ENCODE measurements at regions not wholly inside any gene's neighbourhood (a gene's known extent, or its start where the extent isn't known, plus 50 kb on each side); places are given as distances from the start of the nearest gene placed in this dataset.

DNA sequence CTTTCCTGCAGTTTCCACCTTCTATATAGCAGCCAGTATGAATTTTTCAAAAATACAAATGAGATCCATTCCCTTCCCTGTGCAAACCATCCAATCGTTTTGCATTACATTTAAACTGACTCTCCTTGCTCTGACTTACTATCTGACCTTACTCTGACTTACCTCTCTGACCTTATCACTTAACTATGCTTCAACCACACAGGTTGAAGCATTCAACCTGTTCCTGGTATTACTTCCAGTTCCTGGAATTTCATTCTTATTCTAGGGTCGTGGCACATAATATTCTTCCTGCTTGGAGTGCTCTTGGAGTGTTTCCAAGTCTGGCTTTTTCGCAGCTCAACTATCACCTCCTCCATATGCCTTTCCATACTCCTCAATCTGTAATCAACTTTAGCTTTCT is 850.6 kb upstream of the CHAC2 start:
- no peak for DNase-seq

DNA sequence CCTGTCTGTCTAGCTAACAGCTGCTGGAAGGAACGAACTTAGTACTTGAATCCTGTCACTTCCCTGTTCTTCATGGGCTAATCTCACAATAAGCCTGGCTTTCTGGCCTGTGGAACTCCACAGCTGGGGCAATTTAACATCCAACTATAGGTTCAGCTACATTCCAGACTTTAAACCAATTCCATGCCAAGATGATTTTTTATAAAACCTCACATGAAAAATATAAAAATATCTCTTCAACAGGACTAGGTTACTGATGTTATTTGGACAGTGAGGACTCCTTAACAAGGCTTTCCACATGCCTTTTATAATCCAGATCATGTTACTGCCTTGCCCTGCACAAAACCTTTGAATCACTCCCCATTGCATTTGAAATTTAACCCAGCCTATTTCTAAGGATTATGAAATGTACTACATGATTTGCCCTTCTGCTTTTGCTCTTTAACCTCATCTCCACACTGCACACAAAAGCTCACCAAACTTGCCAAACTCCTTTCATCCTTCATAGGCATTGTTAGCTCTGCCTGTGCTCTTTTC is 863.2 kb upstream of the CHAC2 start:
- no peak for DNase-seq

DNA sequence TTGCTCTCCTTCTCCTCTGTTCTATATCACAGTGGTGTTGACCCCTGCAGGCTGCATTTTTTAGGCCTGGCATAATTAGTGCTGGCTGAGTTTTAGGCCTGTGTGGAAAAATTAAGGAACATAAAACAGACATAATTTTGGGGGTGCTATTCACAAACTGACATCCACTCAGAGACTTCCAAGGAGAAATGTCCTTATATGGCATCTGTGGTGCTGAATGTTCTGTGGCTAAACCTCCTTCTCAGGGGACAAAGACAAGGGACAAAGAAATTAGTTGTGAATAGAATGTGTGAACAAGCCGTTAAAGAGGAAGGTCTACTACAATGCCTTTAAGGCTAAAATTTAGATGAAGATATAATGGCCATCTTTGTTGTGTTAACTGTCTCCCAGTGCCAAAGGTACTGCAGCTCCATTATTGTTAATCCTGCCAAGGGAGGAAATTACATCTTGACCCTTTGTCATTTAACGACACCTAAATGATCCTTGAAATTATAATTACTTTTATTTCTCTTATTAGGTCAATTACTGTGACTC is 870.0 kb upstream of the CHAC2 start:
- no peak for DNase-seq

DNA sequence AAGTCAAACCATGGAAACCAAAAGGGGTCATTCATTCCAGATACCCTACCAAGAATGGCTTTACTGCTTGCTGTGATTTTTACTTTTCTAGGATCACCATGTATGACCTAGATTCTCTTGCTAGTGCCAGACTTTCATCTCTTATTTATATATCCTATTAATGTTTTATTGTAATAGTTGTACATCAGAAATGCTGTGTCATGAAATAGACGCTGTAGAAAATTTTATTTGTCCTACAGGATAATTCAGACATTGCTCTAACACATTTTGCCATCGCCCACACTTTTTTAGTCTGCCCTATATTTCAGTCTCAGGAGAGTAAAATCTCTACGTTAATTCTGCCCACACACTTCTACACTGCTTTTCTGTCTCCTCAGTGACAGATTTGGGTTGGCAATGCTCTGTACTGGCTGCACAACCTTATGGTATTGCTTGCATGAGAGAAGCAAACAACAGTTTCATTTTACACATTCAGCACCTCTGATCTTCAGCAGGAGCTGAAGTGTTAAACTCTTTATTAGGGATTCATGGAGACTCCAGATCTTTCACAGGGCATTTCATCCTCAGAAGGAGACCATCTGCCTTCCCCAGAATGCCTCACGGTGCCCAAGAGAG is 871.8 kb upstream of the CHAC2 start:
- DNase-seq = no peak

DNA sequence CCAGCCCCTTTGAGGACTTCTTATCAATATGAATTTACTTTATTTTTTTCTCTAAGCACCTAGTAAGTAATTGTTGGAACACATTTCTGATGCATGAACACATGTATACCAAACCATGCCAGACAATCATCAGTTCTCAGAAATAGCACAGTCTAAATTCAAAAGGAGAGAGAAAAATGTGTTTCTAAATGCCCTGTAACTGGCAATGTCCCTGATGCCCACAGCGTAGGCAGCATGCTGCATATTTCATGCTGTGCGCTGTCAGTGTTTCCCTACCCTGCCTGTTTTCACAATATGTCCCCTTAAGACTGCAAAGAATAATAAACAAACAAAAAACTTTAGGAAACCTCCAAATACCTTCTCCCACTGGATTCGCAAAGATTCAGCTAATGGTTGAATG is 881.0 kb upstream of the CHAC2 start:
- DNase-seq = no peak

DNA sequence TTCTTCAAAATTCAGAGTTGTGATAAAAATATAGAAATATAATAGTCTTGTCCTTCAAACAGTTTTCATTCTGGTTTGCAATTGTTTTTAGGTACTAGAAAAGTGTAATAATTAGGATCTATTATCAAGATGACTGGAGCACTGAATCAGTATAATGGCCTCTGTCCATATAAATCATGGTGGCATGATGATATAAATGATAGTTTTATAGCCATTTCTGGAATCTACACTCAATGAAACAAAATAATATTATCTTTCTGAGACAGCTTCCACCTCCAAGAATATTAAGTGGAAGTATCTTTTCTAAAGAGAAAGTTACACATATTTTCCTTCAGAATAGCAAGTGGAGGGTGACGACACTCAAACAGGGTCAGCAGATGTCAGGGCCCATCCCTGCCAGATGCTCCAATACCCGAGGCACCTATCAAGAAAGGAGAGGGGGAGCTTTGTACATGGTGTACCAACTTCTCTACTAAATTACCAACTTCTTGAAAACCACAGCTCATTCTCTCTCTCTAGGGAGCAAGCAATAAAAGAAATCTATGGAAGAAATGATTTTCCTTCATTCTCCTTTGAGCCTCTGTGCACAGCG is 882.7 kb upstream of the CHAC2 start:
- DNase-seq = no peak

DNA sequence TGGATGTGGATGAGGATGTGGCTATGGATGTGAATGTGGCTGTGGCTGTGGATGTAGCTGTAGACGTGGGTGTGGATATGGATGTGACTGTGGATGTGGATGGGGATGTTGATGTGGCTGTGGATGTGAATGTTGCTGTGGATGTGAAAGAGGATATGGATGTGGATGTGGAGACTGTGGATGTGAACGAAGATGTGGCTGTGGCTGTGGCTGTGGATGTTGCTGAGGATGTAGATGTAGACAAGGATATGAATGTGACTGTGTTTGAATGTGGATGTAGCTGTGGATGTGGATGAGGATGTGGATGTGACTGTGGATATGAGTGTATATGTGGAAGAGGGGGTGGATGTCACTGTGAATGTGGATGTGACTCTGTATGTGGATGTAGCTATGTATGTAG is 884.6 kb upstream of the CHAC2 start:
- DNase-seq = no peak

DNA sequence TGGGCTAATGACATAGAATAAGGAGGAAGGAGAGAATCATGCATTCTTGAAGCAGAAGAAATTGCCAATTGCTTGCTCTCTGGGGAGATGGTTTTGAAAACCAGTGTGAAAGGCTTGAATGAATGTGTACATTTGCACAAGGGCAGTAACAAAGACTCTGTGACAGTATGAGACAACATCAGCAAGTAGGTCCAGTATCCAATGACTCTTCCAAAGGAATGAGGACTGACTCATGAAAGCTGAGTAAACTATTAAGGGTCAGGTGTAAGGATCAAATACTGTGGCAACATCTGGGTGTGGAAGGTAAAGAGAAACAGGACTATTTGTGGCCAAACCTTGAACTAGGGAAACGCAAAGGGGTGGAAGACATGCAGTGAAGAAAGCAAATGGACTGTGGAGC is 886.0 kb upstream of the CHAC2 start:
- DNase-seq = no peak

DNA sequence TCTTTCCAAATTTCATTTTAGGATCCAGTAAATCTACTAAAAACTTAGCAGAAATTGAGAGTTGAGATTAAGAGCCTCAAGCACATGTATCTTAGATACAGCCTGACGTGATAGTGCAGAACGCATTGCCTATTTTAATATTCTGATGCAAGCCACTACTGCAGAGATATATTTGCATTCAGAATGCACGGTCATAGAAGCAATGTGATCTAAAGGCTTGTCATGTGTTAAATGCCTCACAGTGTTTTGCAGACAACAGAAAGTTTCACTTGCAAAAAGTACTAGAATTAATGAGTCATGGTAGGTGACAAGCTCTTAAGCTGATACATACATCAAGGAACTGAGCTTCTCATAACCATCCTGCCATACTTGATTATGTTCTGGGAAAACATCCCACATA is 886.7 kb upstream of the CHAC2 start:
- DNase-seq = no peak

DNA sequence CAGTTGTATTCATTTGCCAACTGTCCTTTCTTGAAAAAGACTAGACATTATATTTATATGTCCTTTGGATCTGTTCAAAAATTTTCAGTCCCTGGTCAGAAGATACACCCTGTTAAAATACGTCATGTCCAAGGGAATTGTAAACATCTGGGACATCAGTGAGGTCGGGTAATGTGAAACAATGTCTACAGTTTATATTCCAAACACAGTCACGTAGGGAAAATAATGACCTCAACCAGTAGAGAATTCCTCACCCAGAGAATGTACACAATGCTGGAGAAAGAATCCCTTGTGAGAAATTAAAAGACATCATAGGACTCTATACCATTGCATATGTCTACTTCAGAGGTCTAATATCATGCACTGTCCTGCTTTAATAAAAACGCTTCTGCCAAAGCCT is 888.0 kb upstream of the CHAC2 start:
- DNase-seq = no peak

DNA sequence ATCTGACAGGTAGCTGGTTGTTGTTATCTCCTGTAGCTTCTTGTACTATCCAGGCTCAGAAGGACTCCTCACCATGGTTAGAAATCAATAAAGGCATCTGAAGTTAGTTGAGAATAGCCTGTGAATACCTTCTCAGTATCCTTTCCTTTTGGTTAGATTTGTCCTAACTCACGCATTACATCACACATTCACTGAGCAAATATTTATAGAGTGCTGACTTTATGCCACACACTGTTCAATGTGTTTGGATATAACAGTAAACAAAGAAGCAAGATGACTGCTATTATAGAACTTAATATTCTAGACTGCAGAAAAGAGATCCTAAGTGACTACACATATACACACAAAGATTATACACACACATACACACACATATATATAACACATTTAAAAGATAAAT is 889.9 kb upstream of the CHAC2 start:
- no peak for DNase-seq

DNA sequence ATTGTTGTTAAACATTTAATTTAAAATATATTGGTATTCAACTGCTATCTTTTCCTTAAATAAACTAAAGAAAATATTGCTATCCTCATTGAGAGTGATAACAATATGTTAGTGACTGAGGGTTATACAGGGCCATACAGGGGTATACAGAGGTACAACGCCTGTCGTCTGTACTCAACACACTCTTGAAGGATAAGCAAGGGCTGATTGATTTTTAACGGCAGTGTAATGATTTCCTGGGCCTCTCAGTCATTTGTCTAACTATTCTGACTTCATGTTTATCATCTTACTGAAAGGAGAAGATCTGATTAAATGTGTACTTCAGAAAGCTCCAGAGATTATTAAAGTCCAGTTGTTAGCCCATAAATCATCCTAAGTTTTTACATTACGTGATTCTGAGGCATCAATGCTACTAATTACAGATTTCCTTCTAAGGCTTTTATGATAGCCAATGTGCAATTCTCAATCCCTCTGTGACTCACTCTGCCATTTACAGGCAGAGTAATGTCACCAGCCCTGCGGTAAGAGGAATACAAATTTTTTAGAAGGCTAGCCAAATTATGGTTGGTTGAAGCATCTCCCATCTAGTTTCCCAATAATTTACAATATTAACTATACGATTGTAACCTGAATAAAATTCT is 893.0 kb upstream of the CHAC2 start:
- no peak for DNase-seq

DNA sequence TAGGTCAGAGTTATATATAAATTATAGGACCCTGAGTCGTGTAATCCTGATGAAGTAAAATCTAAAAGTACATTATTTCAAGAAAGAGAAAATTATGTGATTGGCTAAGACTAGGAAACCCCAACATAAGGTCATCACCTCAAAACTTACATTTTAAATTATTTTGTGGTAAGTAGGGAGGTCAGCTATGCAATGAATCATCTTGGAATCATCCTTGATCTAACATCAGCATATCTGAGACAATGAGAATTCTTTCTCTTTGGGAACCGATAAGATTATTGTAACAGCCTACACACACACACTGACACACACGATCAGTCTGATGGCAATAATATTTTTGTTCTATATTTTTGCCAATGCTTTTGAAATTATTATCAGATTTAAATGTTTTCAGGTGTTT is 904.8 kb upstream of the CHAC2 start:
- DNase-seq = no peak

DNA sequence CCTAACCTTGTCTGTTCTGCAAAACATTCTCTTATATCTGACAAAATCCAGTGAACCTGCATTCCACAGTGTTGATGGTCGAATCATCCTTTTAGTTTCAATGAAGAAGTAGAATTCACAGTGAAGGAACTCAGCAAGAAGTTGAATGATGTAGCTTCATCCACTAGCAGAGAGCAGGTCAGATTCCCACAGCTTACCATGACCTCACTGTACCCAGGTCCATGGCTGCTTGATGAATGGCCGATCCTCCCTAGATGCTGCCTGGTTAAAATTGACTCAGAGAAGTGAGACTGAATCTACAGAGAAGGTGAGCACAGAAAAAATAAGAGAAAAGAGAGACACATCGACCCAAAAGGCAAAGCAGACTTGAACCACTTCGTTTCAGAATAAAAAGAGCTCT is 906.0 kb upstream of the CHAC2 start:
- no peak for DNase-seq

DNA sequence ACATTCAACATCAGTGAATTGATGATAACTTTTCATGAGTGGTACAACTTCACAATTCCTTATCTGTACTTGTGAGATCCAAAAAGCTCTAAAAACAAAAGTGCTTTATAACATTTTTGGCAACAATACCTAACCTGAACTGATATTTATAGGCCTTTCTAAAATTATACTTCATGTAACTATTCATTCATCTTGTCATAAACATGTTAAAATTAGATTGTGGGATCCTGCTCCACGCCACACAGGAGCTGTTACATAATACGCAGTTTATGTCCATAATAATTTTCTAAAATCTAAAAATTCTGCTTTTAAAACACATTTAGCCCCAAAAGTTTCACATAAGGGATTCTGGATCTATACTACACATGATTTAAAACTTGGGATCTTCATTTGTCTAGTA is 908.5 kb upstream of the CHAC2 start:
- DNase-seq = no peak

DNA sequence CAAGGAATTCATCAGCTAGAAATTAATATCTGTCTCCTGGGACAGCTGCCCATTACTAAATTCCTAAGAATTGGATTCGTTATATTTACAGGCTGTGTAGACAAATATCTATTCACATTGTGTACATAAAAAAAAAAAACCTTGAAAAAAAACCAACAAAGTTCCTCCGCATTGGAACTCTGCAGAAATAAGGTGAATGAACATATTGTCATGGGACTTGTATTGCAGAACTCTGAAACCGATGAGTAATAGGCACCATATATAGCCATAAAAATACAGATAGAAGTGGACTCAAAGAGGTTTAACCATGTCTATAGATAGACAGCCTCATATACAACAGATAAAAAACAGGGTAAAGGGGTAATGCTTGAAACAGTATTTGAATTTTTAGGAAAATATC is 909.9 kb upstream of the CHAC2 start:
- no peak for DNase-seq

DNA sequence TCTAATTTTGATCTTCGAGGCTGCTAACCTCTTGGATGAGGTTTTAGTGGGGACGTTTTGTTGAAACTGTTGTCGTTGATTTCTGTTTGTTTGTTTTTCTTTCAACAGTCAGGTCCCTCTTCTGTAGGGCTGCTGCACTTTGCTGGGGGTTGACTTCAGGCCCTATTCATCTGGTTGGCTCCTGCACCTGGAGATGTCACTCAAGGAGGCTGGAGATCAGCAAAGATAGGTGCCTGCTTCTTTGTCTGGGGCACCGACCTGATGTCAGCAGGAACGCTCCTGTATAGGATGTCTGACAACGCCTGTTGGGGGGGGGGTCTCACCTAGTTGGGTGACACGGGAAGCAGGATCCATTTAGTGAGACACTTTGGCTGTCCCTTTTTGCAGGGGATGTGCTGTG is 915.6 kb upstream of the CHAC2 start:
- DNase-seq = no peak

DNA sequence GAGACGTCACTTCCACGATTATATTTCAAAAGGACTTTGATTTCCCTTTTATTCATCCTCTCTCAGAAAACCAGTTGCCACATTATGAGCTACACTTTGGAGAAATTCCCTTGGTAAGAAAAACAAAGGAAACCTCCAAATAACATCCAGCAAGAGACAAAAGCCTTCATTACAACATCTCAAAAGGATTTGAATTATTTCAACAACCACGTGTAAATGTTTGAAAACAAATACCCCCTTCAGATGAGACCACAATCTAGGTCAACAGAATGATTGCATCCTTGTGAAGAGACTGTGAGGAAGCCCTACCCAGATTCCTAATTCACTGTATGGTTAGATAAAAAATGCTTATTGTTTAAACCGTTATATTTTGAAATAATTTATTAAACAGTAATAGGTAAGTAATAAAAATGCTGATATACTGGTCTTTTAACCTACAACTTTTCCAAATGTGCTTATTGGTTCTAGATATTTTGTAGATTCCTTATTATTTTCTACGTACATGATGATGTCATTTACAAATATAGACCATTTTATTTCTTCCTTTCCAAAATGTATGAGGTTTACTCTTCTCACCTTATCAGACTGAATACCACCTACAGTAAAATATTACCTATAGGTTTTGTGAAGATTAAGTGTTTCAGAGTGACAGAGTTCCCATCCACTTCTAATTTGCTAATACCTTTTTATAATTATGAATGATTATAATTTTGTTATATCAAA is 922.7 kb upstream of the CHAC2 start:
- no peak for DNase-seq

DNA sequence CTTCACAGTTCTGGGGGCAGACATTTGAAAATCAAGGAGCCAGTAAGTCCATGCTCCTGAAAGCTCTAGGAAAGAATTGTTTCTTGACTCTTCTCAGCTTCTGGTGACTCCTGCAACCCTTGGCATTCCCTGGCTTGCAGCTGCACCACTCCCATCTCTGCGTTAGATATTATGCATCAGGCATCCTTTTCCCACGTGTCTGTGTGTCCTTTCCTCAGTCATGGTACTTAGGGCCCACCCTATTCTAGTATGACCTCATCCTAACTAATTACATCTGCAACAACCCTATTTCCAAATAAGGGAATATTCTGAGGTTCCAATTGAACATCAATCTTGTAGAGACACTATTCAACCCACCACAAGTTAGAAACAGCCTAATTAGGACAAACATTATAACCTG is 931.7 kb upstream of the CHAC2 start:
- DNase-seq = no peak

DNA sequence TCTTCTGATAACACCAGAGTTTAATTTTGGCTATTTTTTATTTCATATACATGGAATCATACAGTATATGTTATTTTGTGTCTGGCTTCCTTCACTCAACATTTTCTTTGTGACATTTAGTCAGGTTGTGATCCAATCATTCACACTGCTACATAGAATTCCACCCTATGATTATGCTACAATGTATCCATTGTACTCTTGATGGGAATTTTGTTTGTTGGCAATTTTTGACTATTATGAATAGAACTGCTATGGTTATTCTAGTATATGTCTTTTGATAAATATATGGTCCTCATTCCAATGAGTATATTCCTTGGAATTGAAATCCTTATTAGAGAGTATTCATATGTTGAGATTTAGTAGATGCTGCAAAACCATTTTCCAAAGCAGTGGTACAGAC is 936.4 kb upstream of the CHAC2 start:
- DNase-seq = no peak

DNA sequence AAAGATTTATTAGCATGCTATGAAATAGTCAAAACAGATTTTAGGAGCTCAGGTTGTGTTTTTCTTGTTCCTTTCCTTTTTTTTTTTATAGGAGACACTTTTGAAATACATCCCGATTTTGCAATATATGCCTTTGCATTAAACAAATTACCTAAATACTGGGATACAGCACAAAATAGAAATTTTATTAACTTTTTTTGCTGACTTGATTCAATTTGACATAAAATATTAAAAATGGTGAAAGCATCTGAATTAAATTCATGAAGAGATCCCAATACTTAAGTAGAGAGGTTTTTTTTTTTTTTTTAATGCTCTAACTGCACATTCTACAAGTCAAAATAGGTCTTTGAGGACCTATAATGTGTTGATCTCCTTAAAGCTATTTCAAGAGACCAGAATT is 939.5 kb upstream of the CHAC2 start:
- no peak for DNase-seq

DNA sequence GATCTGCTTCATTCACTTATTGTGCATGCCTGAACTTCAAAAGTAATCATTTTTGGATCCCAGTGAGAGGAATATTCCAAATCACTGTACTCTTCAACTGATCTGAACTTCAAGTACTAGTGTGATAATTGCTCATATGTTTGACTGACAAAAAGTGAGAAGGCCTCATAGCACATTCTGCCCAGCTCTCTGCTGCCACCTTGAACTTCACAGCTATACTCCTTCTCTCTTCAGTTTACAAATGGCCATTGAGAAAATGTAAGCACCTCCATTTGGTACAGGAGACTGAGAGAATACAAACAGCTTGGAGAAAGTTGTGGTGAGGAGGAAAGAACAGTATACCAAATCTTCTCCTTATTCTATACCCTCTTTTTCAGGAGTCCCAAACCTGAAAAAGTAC is 946.0 kb upstream of the CHAC2 start:
- no peak for DNase-seq

DNA sequence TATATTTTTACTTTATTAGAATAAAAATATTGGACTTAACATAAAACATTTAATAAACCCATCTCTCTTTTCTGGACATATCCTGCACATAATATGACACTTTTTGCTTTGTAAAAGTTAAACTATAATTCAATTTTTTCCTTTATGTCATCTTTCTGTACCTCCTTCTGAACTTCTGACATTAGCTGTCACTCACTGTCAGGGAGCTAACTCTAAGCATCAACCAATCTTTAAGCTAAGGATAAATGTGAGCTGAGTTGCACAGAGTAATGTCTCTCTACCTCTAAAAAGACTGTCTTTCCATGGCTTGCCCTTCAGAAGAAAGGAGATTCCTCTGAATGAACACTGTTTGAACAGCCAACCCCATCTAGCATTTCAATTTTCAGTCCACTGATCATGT is 948.6 kb upstream of the CHAC2 start:
- DNase-seq = no peak

DNA sequence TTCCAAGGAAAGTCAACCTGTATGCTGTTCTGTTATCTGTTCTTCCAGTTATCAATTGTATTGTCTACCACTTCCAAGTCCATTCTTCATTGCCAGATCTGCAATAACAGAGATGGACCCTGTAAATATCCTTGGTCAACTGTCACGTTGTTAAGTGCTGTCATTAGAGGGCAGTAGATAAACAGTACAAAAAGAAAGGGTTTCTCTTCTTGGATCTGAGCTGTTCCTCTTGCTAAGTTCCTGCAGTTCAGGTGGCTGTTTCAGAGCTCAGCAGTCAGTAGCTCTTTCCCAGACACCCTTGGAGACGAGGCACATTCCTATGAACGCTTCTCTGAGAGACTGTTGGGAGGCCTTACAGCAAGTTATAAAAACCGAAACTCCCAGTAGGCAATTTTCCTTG is 957.1 kb upstream of the CHAC2 start:
- DNase-seq = no peak

Data from activated CD4-positive, alpha-beta T cell treated with anti-CD3 and anti-CD28 coated beads for 48 hours (primary cell).